GM19351 (cell line): ENCODE measurements at regions not wholly inside any gene's neighbourhood (a gene's known extent, or its start where the extent isn't known, plus 50 kb on each side); places are given as distances from the start of the nearest gene placed in this dataset.

Experiments used
- ATAC-seq: cut with Tn5 transposase; IDR thresholded peaks from one replicate; pipeline ENCODE4 v1.9.1; 2021; ENCODE audit warnings: mild to moderate bottlenecking, moderate library complexity; ENCODE audit not compliant: unreplicated experiment

- ATAC-seq, result no peak
Observed at GRCh38 chr7:25653384-25653783, 425.1 kb upstream of the NPVF start.

GRCh38 chr7:25656071-25656470, 427.8 kb upstream of the NPVF start:
- ATAC-seq, result no peak

GRCh38 chr7:25656581-25657026, 428.3 kb upstream of the NPVF start:
- ATAC-seq, result no peak

GRCh38 chr7:25658375-25658774, 430.1 kb upstream of the NPVF start:
- ATAC-seq, result no peak

DNA sequence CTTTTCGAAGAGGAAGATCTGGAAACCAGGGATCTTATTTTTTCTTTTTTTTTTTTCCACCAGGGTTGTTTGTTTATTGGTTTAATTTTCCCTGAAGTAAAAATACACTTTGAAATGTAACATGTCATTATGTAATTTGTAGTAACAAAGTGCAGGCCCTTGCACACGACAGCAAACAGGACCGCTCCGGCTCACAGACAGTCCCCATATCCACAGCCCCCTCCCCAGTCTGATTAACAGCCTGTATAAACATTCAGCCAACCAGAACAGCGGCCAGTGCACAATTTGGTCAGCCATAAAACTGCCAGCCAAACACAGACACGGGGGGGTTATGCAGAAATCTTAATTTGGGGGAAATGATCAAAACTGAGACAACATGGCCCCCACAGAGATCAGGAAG, 431.6 kb upstream of the NPVF start:
- ATAC-seq, result no peak

GRCh38 chr7:25662841-25663800, 434.8 kb upstream of the NPVF start:
- ATAC-seq, result no peak

DNA sequence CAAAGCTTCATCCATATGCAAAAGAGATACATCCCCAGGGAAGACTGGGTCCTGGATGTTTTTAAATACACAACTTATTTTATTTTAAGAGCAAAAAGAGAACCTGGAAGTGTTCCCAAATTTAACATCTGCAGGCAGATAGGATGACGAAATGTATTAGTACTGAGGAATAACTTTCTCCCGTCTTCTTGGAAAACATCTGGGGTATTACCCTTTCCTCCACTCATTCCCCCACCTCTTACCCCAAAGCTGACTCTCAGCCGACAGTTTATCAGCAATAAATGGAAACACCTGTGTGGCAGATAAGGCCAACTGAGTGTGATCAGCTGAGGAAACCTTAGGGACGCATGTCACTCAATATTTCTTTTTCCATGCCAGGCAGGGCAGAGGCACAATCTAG, 435.6 kb upstream of the NPVF start:
- ATAC-seq, result no peak

DNA sequence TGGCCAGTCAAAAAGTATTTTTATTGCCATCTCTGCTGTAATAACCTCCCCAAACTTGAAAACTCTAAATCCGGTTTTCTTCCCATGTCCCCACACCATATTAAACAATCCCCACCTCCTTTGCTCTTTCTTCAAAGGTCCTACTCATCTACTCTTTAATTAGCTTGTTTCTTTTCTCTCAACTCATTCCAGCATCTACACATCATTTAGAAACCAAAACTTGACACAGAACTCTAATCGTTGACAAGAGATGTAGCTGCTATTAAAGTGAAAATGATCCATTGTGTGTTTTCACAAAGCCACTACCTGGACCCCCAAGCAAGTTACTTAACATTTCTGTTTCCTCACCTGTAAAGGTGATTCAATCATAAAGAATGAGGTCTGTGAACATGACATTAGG, 436.3 kb upstream of the NPVF start:
- peak; percentile 75 for ATAC-seq

- ATAC-seq, result no peak
Observed at GRCh38 chr7:25665374-25665773, 437.1 kb upstream of the NPVF start.

DNA sequence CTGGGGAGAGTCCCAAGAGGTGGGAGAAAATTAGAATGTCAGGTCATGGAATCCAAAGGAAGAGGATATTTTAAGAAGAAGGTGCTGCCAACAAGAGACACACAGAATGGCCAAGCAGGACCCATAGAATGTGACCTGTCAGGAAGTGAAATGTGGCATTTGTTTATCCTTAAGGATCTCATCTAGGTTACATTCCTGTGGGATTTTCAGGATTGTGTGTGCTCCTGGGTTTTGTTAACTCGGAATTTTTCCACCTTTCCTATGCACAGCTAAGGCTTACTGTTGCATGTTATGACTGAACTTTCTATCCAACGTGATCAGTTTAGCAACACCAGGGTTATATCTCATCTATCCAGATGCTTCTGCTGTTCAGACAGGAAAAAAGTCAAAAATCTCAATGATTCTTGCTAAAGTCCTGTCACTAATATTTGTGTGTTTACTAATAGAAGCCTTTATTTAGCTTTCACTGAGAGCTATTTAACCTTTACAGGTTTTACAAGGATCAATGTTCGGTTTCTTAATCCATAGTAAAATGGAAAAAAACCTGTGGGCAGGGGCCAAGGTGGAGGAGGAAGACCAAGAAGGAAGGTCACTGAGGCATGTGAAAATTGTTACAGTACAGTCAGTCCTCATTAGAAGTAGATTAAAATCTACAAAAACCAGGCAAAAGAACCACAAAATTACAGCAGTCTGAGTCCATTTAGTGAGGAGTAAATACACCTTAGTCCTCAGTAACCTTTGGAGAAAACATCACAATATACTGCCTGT, 437.8 kb upstream of the NPVF start:
- no peak for ATAC-seq

DNA sequence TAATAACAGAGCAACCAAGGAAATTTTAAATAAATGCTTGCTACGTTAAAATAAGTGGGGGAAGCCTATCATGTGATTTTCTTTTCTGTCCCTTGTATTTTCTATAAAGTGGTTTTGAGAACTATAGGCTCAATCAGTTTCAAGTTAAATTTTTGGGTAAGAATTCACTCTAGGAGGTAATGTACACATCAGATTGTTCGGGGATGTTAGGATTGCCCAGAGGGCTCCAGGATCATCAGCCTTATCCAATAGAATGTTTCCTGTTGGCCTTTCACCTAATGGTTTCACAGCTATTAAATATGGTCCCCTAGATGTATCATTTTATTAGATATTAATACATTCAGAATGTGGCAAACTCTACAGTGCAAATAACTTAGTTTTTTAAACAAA, 438.4 kb upstream of the NPVF start:
- ATAC-seq, result no peak

GRCh38 chr7:25669281-25669781, 441.0 kb upstream of the NPVF start:
- ATAC-seq, result no peak

- no peak for ATAC-seq
Observed at GRCh38 chr7:25669961-25670841, 441.9 kb upstream of the NPVF start.

DNA sequence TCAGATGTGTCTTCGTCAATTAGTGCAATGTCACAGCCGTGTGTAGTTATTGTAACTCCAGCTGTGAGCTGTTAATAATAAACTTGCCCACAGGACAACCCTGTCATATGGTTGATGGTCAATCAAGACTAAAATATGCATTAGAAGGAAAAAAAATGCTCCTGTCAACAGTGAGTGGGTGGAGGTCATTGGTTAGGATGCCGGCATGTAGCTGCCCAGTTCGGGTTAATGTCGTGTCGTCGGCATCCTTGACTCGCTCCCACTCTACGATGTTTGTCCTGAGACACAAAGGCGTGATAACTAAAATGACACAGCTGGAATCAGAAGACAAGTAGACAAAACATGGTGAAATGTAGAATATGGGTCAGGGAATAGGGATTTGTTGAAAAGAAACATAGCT, 442.8 kb upstream of the NPVF start:
- ATAC-seq, result no peak

DNA sequence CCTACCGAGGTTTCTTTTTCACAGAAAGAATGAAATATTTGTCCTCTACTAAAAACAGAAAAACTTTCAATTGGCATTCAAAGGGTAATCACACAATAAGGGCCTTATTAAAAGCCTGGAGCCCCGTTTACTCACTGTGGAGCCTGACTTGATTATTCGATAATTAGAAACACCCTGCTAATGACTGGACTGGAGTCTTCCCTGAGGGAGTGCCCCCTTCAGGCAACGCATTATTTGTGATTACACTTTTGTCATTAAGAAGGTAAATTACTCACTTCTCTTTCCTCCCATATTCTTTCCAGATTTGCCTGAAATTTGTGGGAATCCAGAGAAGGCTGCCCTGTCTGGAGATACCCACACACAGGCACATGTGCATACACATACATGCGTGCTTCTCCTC, 444.2 kb upstream of the NPVF start:
- ATAC-seq, result no peak

DNA sequence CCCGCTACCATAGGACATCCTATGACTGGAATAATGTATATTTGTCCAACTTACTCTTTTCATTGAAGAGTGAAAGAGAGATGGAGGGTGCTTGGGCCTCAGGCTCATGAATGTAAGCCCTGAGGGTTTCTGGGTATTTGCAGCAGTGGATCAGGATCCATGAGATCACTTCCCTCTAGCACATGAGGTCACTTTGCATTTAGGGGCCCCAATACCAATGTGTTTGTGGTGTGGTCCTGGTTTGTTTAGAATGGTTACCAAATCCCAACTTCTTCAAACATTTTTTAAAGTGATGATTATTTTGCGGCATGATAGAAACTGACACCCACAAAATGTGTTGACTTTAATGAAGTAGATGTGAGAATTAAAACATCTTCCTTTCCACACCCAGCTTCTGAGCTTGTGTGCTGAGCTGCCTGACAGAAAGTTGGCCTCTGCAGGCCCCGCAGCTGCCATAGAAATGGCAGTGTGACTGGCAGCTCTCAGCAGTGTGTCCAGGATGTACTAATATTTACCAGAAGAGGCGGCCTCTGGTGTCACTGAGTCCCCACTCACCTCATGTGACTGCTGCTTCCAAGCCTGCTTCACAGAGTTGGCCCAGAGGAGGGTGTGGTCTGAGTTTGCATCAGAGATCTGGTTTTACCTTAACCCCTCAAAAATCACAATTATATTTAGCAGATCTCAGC, 447.6 kb upstream of the NPVF start:
- ATAC-seq, result no peak

GRCh38 chr7:25677595-25677994, 449.3 kb upstream of the NPVF start:
- ATAC-seq, result no peak

DNA sequence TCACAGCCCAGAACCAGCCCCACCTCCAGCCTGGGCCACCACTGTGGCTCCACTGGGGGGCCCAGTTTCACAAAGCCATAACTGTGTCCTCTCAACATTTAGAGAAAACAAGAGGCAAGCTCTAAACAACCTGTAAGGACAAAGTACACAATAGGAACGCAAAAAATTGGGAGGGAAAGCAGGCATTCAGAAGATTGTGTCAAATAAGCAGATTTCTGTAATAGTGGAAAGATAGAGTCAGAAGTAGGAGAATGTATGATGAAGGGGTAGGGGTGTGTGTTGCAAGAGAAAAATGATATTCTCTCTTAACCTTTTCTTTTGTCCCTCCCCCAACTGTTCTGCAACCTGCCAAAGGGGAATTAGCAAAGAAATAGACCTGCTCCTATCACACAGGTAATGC, 449.9 kb upstream of the NPVF start:
- no peak for ATAC-seq

DNA sequence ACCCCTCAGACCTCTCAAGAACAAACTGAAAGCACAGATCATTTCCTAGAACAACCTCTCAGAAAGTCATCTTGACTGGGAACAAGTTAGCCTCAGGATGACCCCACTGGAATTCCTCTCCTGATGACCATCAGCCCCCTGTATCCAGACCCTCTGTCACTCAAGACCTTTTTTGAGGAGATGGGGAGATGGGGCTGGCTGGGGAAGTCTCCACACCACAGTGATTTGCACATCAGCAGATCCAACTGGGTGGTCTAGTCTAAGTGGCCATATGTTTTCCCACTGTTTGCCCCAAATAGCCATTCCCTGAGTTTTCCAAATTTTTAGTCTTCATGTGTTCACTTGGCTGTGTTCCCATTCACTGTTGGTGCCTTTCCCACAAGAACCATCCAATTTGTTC, 452.4 kb upstream of the NPVF start:
- ATAC-seq, result no peak

DNA sequence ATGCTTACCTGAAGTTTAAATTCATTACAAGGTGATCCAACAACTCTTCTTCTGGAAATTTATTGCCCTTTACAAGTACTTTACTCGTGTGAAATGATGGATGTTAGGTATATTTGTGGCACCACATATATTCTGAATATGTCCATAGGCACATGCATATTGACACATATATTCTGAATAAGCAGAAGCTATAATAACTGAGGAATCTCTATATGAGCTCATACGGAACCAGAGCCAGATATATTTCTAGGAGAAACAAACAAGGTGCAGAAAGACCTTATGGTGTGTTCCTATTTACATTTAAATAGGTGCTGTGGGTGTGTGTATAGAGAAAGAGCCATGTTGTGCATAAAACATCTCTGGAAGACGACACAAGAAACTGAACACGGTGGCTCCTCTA, 456.1 kb upstream of the NPVF start:
- ATAC-seq, result no peak
